Omental fat pad (tissue), 3 donors: ENCODE measurements at regions not wholly inside any gene's neighbourhood (a gene's known extent, or its start where the extent isn't known, plus 50 kb on each side); places are given as distances from the start of the nearest gene placed in this dataset.

Experiments used
- ATAC-seq: fragments of 150-250 bp; one replicate; pipeline ENCODE4 v1.9.1; 2016; ENCODE audit warnings: mild to moderate bottlenecking, moderate library complexity; ENCODE audit not compliant: low FRiP score
- DNase-seq: peaks from one replicate; pipeline ENCODE4 v3.0.0-alpha.2; 2019; ENCODE audit warnings: low spot score
- TF ChIP-seq, protein P1 (sequence below), 3 donors: fragments of 450-650 bp; IDR thresholded peaks; one replicate each; pipeline ENCODE4 v1.5.1; 2016 to 2017; ENCODE audit warnings: antibody characterized with exemption in 3 of 3, mild to moderate bottlenecking in 3 of 3, moderate library complexity in 2 of 3

DNA sequence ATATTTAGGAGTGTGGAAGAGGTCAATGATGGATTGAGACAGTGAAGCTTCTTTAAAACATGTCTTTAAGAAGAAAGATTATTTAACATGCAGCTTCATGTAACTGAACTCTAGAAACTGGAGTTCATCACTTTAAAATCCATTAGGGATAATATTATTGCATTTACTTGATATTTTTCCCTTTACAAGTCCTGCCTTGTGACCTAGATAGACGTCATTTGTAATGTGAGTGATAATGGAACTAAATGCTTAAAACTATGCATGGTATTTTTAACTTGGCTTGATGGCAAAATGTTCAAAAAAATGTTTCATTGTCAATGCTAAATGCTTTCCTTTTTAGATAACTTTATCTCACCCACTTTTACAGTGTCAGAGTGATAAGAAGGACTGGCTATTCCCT lies 723.7 kb downstream of the RWDD3 start:
- ATAC-seq: no peak
- DNase-seq: no peak
- TF ChIP-seq, protein P1, sequence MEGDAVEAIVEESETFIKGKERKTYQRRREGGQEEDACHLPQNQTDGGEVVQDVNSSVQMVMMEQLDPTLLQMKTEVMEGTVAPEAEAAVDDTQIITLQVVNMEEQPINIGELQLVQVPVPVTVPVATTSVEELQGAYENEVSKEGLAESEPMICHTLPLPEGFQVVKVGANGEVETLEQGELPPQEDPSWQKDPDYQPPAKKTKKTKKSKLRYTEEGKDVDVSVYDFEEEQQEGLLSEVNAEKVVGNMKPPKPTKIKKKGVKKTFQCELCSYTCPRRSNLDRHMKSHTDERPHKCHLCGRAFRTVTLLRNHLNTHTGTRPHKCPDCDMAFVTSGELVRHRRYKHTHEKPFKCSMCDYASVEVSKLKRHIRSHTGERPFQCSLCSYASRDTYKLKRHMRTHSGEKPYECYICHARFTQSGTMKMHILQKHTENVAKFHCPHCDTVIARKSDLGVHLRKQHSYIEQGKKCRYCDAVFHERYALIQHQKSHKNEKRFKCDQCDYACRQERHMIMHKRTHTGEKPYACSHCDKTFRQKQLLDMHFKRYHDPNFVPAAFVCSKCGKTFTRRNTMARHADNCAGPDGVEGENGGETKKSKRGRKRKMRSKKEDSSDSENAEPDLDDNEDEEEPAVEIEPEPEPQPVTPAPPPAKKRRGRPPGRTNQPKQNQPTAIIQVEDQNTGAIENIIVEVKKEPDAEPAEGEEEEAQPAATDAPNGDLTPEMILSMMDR (IDR thresholded peaks at IDR 0.05): no peak

- no peak for DNase-seq
- TF ChIP-seq, protein P1 (IDR thresholded peaks at IDR 0.05): no peak
- ATAC-seq: no peak
Measured at GRCh38 chr1:95966866-95967265, 732.9 kb downstream of the RWDD3 start.

DNA sequence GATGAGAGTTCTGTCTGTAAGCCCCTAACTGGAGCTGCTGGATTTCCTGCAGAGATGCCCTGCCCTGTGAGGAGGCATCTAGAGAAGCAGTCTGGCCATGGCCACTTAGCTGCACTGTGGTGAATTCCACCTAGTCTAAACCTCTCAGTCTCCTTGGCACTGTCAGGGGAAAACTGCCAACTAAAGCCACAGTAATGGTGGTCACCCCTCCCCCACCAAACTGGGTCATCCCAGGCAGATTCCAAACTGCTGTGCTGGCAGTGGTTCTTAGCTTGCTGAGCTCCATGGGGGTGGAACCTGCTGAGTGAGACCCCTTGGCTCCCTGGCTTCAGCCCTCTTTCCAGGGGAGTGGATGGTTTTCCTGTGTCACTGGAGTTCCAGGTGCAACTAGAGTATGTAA lies 740.6 kb downstream of the RWDD3 start:
- ATAC-seq (no peak), DNase-seq (no peak)
- TF ChIP-seq, protein P1 (IDR thresholded peaks at IDR 0.05): no peak

DNA sequence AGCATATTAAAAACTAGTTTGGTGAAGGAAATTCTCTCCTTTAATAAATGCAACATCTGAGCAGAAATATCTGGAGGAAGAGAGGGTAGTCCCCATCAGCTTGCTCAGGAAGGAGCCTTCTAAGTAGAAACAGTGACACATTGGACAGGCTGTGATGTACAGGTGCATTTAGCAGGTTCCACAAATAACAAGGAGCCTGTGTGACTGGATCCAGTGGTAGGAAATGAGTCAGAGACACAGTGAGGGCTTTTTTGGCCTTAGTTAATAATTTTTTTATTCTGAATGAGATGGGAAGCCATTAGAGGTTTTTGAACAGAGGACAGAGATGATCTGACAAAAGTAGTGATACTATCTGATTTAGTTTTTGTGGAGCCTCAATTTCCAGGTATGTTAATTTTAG lies 738.9 kb upstream of the PTBP2 start:
- no peak for DNase-seq
- no peak for ATAC-seq

DNA sequence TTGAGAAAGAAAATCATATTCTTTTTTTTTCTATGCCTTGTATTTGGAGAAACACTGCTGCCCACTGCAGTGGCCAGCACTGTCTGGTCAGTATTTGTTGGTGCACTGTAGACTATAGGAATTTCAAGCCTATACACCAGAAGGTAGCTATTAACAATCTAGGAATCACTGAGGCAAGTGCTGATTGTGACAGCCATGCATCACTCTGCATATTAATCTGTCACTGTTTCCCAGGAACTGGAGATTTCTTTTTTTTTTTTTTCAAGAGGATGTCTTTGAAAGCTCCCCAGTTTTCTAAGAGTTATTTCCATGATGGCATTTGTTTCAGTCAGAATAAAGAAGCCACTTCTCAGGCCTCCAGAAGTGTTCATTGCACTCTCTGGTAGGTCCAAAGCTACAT lies 737.8 kb upstream of the PTBP2 start:
- DNase-seq (no peak), ATAC-seq (no peak)
- TF ChIP-seq, protein P1 (IDR thresholded peaks at IDR 0.05): no peak

More for the DNA sequence above, 738.9 kb upstream of the PTBP2 start:
- TF ChIP-seq, protein P1 (IDR thresholded peaks at IDR 0.05): no peak

- TF ChIP-seq, protein P1 (IDR thresholded peaks at IDR 0.05): no peak
- no peak for DNase-seq
- ATAC-seq: no peak
Measured at GRCh38 chr1:95984798-95985374, 736.7 kb upstream of the PTBP2 start.

DNA sequence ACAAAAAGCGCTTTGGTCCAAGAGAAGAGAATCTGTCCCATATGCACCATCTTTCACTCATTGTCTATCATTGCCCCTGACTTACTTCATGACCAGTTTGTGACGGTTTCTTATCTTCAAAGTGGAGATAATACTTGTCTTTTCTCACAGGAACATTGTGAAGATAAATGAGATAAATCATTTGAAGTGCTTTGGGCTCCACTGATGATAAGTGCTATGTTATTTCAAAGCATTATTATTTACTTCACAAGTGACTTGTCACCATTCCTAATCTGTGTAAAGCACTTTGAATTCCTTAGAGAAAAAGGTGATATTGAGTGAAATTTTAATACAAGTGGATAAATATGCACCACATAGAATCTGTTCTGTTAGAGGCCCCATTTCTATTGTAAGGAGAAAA lies 731.6 kb upstream of the PTBP2 start:
- no peak for DNase-seq
- TF ChIP-seq, protein P1 (IDR thresholded peaks at IDR 0.05): no peak
- no peak for ATAC-seq
